Lung (tissue), 11 donors: ENCODE measurements at regions not wholly inside any gene's neighbourhood (a gene's known extent, or its start where the extent isn't known, plus 50 kb on each side); places are given as distances from the start of the nearest gene placed in this dataset.

Source experiments
- ATAC-seq: fragments of 200-7000 bp; cut with Tn5 transposase; one replicate; pipeline ENCODE4 v1.9.1; 2020; ENCODE audit warnings: moderate number of reproducible peaks; ENCODE audit not compliant: insufficient read depth, low FRiP score
- DNase-seq, 3 donors: peaks; one replicate each; pipeline ENCODE4 v3.0.0-alpha.2; 2013 to 2017
- H3K27ac ChIP-seq, 2 donors: one replicate each; pipeline ENCODE4 v1.5.1; 2013; ENCODE audit warnings: mild to moderate bottlenecking in 2 of 2, moderate library complexity in 2 of 2, control low read depth in 1 of 2, inconsistent platforms in 1 of 2, low read depth in 1 of 2, low read length in 1 of 2
- H3K27me3 ChIP-seq, 3 donors: one replicate each; pipeline ENCODE4 v1.5.1; 2013; ENCODE audit warnings: low read length in 2 of 3; ENCODE audit not compliant: control insufficient read depth in 3 of 3, insufficient read depth in 3 of 3
- H3K36me3 ChIP-seq, 4 donors: one replicate each; pipeline ENCODE4 v1.5.1; 2013; ENCODE audit warnings: low read length in 4 of 4, mild to moderate bottlenecking in 1 of 4, moderate library complexity in 1 of 4; ENCODE audit not compliant: control insufficient read depth in 4 of 4, insufficient read depth in 4 of 4
- H3K4me1 ChIP-seq, 5 donors: one replicate each; pipeline ENCODE4 v1.5.1; 2013; ENCODE audit warnings: low read length in 5 of 5, mild to moderate bottlenecking in 2 of 5, moderate library complexity in 1 of 5; ENCODE audit not compliant: control insufficient read depth in 5 of 5, insufficient read depth in 5 of 5
- H3K4me3 ChIP-seq: one replicate; pipeline ENCODE4 v1.5.1; 2013; ENCODE audit warnings: mild to moderate bottlenecking, control low read depth, moderate library complexity
- H3K9ac ChIP-seq, 2 donors: one replicate each; pipeline ENCODE4 v1.5.1; 2013; ENCODE audit warnings: low read length in 2 of 2, control low read depth in 1 of 2; ENCODE audit not compliant: insufficient read depth in 1 of 2
- H3K9me3 ChIP-seq, 4 donors: one replicate each; pipeline ENCODE4 v1.5.1; 2013; ENCODE audit warnings: low read length in 3 of 4, mild to moderate bottlenecking in 1 of 4, moderate library complexity in 1 of 4; ENCODE audit not compliant: control insufficient read depth in 4 of 4, insufficient read depth in 3 of 4
- WGBS, 2 donors: extraction: QIAGEN DNeasy Blood & Tissue Kit; methylation state at CpG; one replicate each; pipeline ENCODE4 v1.1.7; 2013; 5-methylcytosine and 5-hydroxymethylcytosine counted together
- TF ChIP-seq, protein P1 (sequence below): IDR thresholded peaks from 2 replicates; pipeline ENCODE4 v1.5.1; 2012; ENCODE audit warnings: mild to moderate bottlenecking; ENCODE audit errors: control extremely low read depth, extremely low read depth
- donor health status: control.
- donor health status: control.
- donor health status: Bipolar disorder and iron deficiency.
- donor health status: healthy.
- donor health status: DM: yes; HTN: yes; CAD: no.

DNA sequence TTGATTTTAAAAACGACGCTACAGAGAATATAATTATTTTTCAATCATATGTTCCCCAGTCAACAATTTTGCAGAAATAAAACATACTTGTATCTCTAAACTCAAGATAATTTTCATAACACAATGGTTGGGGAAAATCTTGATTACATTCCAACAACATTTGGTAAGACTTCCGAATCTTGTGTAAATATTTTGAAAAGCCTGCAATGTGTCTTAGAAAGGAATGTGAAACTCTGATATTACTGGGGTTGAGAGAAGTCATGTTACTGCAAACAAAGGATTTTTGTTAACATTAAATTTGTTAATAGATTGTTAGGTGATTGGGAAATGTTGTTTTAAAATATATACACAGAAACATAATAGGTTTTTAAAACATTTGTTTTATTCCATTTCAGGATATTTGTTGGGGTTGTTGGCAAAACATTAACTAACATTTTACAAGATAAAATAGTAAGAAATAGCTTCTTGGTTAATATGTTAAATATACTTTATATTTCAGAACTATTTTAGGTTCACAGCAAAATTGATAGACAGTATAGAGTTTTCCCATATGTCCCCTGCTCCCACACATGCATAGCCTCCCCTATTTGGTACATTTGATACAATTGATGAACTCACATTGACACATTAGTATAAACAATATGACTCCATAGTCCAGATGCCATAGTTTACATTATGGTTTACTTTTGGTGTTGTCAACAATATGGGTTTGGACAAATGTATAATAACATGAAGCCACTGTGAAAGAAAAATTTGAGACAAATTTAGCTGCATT lies 218.6 kb upstream of the FAM47A start:
- H3K27me3 ChIP-seq = peaks cover 0 to 2% (median 0%) of the 10 kb centered on the region in 3 donors
- peak; percentile 13 to 93 (median 91) for DNase-seq
- H3K36me3 ChIP-seq = no peaks in the 10 kb centered on the region
- no peaks in the 10 kb centered on the region for H3K9me3 ChIP-seq
- WGBS, 2 donors = 34 to 55% methylated on average over 3 of the region's 3 CpGs
- H3K27ac ChIP-seq = no peak overlapping the region
- H3K4me3 ChIP-seq = no peak overlapping the region
- H3K9ac ChIP-seq = no peak overlapping the region
- no peak for ATAC-seq
- peaks cover 0 to 5% (median 0%) of the 10 kb centered on the region in 5 donors for H3K4me1 ChIP-seq
- TF ChIP-seq, protein P1, sequence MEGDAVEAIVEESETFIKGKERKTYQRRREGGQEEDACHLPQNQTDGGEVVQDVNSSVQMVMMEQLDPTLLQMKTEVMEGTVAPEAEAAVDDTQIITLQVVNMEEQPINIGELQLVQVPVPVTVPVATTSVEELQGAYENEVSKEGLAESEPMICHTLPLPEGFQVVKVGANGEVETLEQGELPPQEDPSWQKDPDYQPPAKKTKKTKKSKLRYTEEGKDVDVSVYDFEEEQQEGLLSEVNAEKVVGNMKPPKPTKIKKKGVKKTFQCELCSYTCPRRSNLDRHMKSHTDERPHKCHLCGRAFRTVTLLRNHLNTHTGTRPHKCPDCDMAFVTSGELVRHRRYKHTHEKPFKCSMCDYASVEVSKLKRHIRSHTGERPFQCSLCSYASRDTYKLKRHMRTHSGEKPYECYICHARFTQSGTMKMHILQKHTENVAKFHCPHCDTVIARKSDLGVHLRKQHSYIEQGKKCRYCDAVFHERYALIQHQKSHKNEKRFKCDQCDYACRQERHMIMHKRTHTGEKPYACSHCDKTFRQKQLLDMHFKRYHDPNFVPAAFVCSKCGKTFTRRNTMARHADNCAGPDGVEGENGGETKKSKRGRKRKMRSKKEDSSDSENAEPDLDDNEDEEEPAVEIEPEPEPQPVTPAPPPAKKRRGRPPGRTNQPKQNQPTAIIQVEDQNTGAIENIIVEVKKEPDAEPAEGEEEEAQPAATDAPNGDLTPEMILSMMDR = no peak

DNA sequence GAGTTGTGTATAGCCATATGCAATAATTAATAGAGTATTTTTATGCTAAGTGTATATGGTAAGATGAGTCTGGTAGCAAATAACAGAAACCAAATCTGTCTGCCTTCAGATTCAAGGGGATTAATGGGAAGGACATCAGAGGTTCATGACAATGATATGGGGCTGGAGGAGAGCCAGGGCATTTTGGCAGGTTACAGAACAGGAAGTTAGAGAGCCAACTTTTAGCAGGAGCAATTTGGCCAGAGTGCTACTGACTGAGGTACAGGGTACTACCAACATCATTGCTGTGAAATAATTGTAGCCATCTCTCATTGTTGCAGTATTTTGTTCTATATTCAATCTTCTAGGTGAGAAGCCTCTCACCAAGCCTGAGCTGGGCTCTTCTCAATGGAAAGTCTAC lies 210.9 kb upstream of the FAM47A start:
- DNase-seq (peak in 1 of 3 donors; percentile 21), ATAC-seq (no peak)
- Histone ChIP-seq H3K4me1 (peaks cover 0 to 6% (median 0%) of the 10 kb centered on the region in 5 donors), H3K27ac (no peak overlapping the region), H3K36me3 (no peaks in the 10 kb centered on the region), H3K9me3 (no peaks in the 10 kb centered on the region), H3K9ac (no peak overlapping the region), H3K4me3 (no peak overlapping the region), H3K27me3 (peaks cover 0 to 4% (median 0%) of the 10 kb centered on the region in 3 donors)
- TF ChIP-seq, protein P1 = no peak

DNA sequence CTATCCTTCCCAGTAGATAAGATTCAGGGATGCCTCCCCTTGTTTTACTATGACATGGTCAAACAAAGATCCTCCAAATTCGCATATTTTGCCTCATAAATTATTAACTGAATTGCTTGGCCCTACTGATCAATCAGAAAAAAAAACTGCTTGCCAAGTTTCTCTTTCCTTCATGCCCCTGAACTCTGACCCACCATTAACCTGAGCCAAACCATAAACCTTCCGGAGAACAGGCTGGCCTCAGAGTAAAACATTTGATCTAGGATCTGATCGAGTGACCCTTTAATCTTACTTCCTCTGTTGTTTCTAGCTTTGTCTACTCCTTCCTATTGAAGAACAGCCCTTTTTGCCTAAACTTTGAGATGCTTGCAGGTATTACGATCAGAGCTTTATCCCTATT lies 209.7 kb upstream of the FAM47A start:
- DNase-seq (no peak), ATAC-seq (no peak)
- H3K36me3 ChIP-seq = no peaks in the 10 kb centered on the region
- no peak overlapping the region for H3K4me3 ChIP-seq
- H3K9me3 ChIP-seq = no peaks in the 10 kb centered on the region
- TF ChIP-seq, protein P1 = no peak
- WGBS, 2 donors = 29 to 52% methylated on average over 4 of the region's 4 CpGs
- no peak overlapping the region for H3K9ac ChIP-seq
- H3K4me1 ChIP-seq = peaks cover 0 to 6% (median 0%) of the 10 kb centered on the region in 5 donors
- H3K27me3 ChIP-seq = peaks cover 0 to 4% (median 0%) of the 10 kb centered on the region in 3 donors
- no peak overlapping the region for H3K27ac ChIP-seq

DNA sequence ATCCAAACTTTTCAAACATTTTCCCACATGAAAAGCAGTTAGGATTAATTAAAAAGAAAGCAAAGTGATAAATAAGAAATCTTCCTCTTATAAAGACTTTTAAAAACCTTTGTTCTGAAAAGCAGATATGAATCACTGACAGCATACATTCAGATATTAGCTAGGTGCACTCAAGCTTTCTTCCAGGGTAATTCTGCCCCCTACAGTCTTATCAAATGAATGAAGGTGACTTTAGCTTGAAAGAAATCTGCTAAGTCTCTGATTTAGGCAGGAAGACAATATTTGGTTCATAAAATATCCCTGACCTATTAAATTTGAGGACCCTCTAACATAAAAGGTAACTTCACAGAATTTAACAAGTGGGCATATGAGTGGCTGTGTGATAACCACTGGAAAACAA lies 209.1 kb upstream of the FAM47A start:
- no peaks in the 10 kb centered on the region for H3K9me3 ChIP-seq
- H3K4me1 ChIP-seq = peaks cover 0 to 6% (median 0%) of the 10 kb centered on the region in 5 donors
- H3K4me3 ChIP-seq = no peak overlapping the region
- no peak for ATAC-seq
- TF ChIP-seq, protein P1 = no peak
- peaks cover 0 to 2% (median 0%) of the 10 kb centered on the region in 3 donors for H3K27me3 ChIP-seq
- DNase-seq = no peak
- H3K27ac ChIP-seq = no peak overlapping the region
- no peak overlapping the region for H3K9ac ChIP-seq
- no peaks in the 10 kb centered on the region for H3K36me3 ChIP-seq
